GM12872 (cell line): ENCODE measurements at regions not wholly inside any gene's neighbourhood (a gene's known extent, or its start where the extent isn't known, plus 50 kb on each side); places are given as distances from the start of the nearest gene placed in this dataset.

Experiments used
- TF ChIP-seq, protein P1 (sequence below): IDR thresholded peaks from 3 replicates; pipeline ENCODE4 v1.5.1; 2011; ENCODE audit warnings: low read depth, mild to moderate bottlenecking, low read length, moderate library complexity; ENCODE audit not compliant: insufficient read depth

GRCh38 chr4:170884969-170885570 lies 795.3 kb upstream of the AADAT start:
- TF ChIP-seq, protein P1, sequence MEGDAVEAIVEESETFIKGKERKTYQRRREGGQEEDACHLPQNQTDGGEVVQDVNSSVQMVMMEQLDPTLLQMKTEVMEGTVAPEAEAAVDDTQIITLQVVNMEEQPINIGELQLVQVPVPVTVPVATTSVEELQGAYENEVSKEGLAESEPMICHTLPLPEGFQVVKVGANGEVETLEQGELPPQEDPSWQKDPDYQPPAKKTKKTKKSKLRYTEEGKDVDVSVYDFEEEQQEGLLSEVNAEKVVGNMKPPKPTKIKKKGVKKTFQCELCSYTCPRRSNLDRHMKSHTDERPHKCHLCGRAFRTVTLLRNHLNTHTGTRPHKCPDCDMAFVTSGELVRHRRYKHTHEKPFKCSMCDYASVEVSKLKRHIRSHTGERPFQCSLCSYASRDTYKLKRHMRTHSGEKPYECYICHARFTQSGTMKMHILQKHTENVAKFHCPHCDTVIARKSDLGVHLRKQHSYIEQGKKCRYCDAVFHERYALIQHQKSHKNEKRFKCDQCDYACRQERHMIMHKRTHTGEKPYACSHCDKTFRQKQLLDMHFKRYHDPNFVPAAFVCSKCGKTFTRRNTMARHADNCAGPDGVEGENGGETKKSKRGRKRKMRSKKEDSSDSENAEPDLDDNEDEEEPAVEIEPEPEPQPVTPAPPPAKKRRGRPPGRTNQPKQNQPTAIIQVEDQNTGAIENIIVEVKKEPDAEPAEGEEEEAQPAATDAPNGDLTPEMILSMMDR, result no peak

GRCh38 chr4:170875868-170876267 lies 786.1 kb upstream of the AADAT start:
- TF ChIP-seq, protein P1, result peak; percentile 25; the same call in 1 of the 3 replicates

DNA sequence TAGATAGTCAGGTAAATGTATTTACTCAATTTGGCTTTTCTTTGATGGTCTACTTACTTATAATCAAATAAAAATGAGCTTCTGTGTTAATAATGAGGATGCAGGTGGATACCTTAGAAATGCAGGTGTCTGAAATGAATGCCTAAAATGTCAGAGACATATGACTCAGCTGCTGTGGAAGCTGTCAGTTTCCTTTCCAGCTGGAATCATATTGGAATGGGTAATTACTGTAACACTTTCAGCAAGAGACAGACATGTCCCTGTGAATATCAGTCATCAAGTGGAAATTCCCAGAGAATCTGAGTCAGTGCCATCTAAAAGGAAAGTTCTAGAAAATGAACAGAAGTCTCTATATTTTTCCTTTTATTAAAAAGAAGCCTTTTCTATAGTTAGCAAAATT lies 783.0 kb upstream of the AADAT start:
- TF ChIP-seq, protein P1, result no peak

DNA sequence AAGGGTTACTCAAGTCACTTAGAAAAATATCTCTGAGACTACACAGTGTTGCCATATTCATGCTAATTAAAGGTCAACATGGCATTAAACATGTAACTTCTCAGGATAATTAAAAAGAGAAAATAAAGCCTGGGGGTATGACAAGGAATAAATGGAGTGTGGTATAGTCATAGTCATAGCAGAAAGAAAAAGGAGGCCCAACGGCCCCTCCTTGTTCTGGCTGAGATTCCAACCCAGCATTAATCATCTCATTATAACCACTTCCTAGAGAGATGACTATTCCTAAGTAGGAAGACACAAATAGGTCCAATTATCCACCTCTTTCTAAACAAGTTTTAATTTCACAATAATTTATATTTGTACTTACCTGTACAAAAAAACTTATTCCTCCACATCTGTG lies 778.4 kb upstream of the AADAT start:
- TF ChIP-seq, protein P1, result no peak

- TF ChIP-seq, protein P1, result no peak
Observed at GRCh38 chr4:170854097-170854496, 764.3 kb upstream of the AADAT start.

DNA sequence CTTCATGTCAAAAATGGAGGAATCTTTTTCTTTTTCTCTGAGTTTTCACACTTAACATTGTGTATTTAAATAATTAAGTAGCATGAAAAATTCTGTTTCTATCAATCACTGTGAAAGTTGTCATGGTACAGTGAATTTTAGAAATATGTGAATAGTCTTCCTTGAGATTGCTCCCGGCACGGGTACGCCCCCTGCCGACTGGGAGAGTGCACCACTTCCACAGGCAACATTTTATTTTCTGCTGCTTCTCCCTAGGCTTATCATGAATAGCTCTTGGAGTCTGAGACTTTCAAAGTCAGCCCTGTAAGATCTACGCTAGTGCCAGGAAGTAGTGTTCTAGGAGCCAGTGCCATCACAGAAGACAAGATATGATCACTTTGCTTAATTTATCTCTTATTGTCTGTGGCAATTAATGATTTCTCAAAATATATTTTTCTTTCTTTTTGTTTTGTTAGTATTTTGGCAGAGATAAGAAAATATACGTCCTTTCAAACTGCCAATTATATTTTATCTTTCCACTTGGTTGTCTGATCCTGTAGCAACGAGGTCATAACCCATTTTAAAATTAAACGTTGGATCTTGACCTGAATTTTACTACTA lies 763.8 kb upstream of the AADAT start:
- TF ChIP-seq, protein P1, result peak; percentile 75

- TF ChIP-seq, protein P1, result no peak
Observed at GRCh38 chr4:170849969-170850368, 760.2 kb upstream of the AADAT start.
